Mucosa of descending colon (tissue), 3 donors: ENCODE measurements at regions not wholly inside any gene's neighbourhood (a gene's known extent, or its start where the extent isn't known, plus 50 kb on each side); places are given as distances from the start of the nearest gene placed in this dataset.

Experiments
- ATAC-seq: fragments of 200-7000 bp; cut with Tn5 transposase; one replicate; pipeline ENCODE4 v1.9.1; 2020; ENCODE audit warnings: mild to moderate bottlenecking, moderate library complexity
- DNase-seq, 3 donors: peaks; one replicate each; pipeline ENCODE4 v3.0.0-alpha.2; 2020
- H3K36me3 ChIP-seq: fragments of 200-600 bp; one replicate; pipeline ENCODE4 v1.8.0; 2021; ENCODE audit warnings: low read depth, mild to moderate bottlenecking
- H3K4me1 ChIP-seq: fragments of 200-600 bp; one replicate; pipeline ENCODE4 v1.8.0; 2021; ENCODE audit warnings: low read depth, mild to moderate bottlenecking
- H3K4me3 ChIP-seq: fragments of 200-600 bp; one replicate; pipeline ENCODE4 v1.8.0; 2021; ENCODE audit warnings: mild to moderate bottlenecking
- H3K9me3 ChIP-seq: fragments of 200-600 bp; one replicate; pipeline ENCODE4 v1.8.0; 2021; ENCODE audit warnings: mild to moderate bottlenecking
- CTCF ChIP-seq: fragments of 200-600 bp; IDR thresholded peaks from one replicate; pipeline ENCODE4 v1.8.0; 2022; ENCODE audit warnings: antibody characterized with exemption, mild to moderate bottlenecking
- intact Hi-C, 2 donors: fragments of 100-400 bp; cut with DNase I in 1 of 2; cut with micrococcal nuclease in 1 of 2; formaldehyde crosslinking; loops; one replicate each; pipeline versions ENCODE4 v1.11.0 to v1.11.1; 2022; cut with DNase I, micrococcal nuclease
- donor health status: DM: no; HTN: no; CAD: no; lungs with moderate emphysema.
- donor health status: DM: no; HTN: no; CAD: no.
- donor health status: DM: no; HTN: yes; CAD: no.

- no peak for TF ChIP-seq CTCF
- H3K36me3 ChIP-seq = no peaks in the 10 kb centered on the region
- ATAC-seq (no peak), DNase-seq (no peak)
- peaks cover 12% of the 10 kb centered on the region for H3K4me1 ChIP-seq
- intact Hi-C loops = no loop called here
- H3K4me3 ChIP-seq = no peak overlapping the region
- no peaks in the 10 kb centered on the region for H3K9me3 ChIP-seq
These were observed 112.8 kb upstream of the MAP4K3 start for GRCh38 chr2:39549718-39550464.

- intact Hi-C loops = no loop called here
- peak; percentile 89 for ATAC-seq
- peaks cover 12% of the 10 kb centered on the region for H3K4me1 ChIP-seq
- no peak for TF ChIP-seq CTCF
- no peaks in the 10 kb centered on the region for H3K9me3 ChIP-seq
- no peak for DNase-seq
- no peaks in the 10 kb centered on the region for H3K36me3 ChIP-seq
- no peak overlapping the region for H3K4me3 ChIP-seq
These were observed 113.7 kb upstream of the MAP4K3 start for GRCh38 chr2:39550701-39551285.

GRCh38 chr2:39558906-39559305 lies 106.8 kb upstream of the TMEM178A start:
- no peak overlapping the region for H3K4me3 ChIP-seq
- H3K9me3 ChIP-seq = peaks cover 20% of the 10 kb centered on the region
- intact Hi-C loops = no loop called here
- ATAC-seq = no peak
- no peaks in the 10 kb centered on the region for H3K4me1 ChIP-seq
- no peak for DNase-seq
- no peak for TF ChIP-seq CTCF
- no peaks in the 10 kb centered on the region for H3K36me3 ChIP-seq

- ATAC-seq (no peak), DNase-seq (no peak)
- no peaks in the 10 kb centered on the region for H3K36me3 ChIP-seq
- intact Hi-C loops = no loop called here
- TF ChIP-seq CTCF = no peak
- no peak overlapping the region for H3K4me3 ChIP-seq
- peaks cover 3% of the 10 kb centered on the region for H3K4me1 ChIP-seq
- H3K9me3 ChIP-seq = peaks cover 25% of the 10 kb centered on the region
These were observed 102.1 kb upstream of the TMEM178A start for GRCh38 chr2:39563572-39563971.

- ATAC-seq = no peak
These were observed 98.2 kb upstream of the TMEM178A start for GRCh38 chr2:39567507-39567906.

More at GRCh38 chr2:39567507-39567906, 98.2 kb upstream of the TMEM178A start:
- no peaks in the 10 kb centered on the region for H3K36me3 ChIP-seq
- peaks cover 18% of the 10 kb centered on the region for H3K9me3 ChIP-seq
- TF ChIP-seq CTCF = no peak
- H3K4me3 ChIP-seq = no peak overlapping the region
- peaks cover 3% of the 10 kb centered on the region for H3K4me1 ChIP-seq
- no peak for DNase-seq
- intact Hi-C loops = no loop called here
